IgD-negative memory B cell (primary cell): ENCODE measurements at regions not wholly inside any gene's neighbourhood (a gene's known extent, or its start where the extent isn't known, plus 50 kb on each side); places are given as distances from the start of the nearest gene placed in this dataset.
A peak's percentile ranks its signal among the peaks of the same experiment; 100 is the strongest.

ENCODE experiments used
- H3K27ac Mint-ChIP-seq, 3 donors: one replicate each; pipeline ENCODE4 v1.8.0; 2020 to 2022; ENCODE audit warnings: mild to moderate bottlenecking in 3 of 3, mixed read lengths in 3 of 3, moderate library complexity in 1 of 3
- H3K27me3 Mint-ChIP-seq: one replicate; pipeline ENCODE4 v1.8.0; 2021; ENCODE audit warnings: mixed read lengths
- H3K36me3 Mint-ChIP-seq: one replicate; pipeline ENCODE4 v1.8.0; 2020; ENCODE audit warnings: mild to moderate bottlenecking, mixed read lengths
- H3K4me1 Mint-ChIP-seq, 3 donors: one replicate each; pipeline ENCODE4 v1.8.0; 2020 to 2022; ENCODE audit warnings: mixed read lengths in 3 of 3, mild to moderate bottlenecking in 1 of 3
- H3K4me3 Mint-ChIP-seq, 4 donors: one replicate each; pipeline ENCODE4 v1.8.0; 2020 to 2022; ENCODE audit warnings: mild to moderate bottlenecking in 4 of 4, mixed read lengths in 4 of 4, moderate library complexity in 3 of 4
- H3K9me3 Mint-ChIP-seq, 3 donors: one replicate each; pipeline ENCODE4 v1.8.0; 2020 to 2021; ENCODE audit warnings: mixed read lengths in 3 of 3, mild to moderate bottlenecking in 1 of 3

- Mint-ChIP-seq H3K4me3 (no peak overlapping the region), H3K27me3 (peaks cover 3% of the 10 kb centered on the region), H3K4me1 (no peaks in the 10 kb centered on the region), H3K36me3 (no peaks in the 10 kb centered on the region), H3K9me3 (peaks cover 0 to 6% (median 4%) of the 10 kb centered on the region in 3 donors), H3K27ac (no peak overlapping the region)
Observed at GRCh38 chr1:218582646-218583045, 237.5 kb downstream of the TGFB2 start.

- Mint-ChIP-seq H3K36me3 (no peaks in the 10 kb centered on the region), H3K4me3 (no peak overlapping the region), H3K4me1 (no peaks in the 10 kb centered on the region), H3K27me3 (peaks cover 3% of the 10 kb centered on the region), H3K9me3 (peaks cover 0 to 9% (median 6%) of the 10 kb centered on the region in 3 donors), H3K27ac (no peak overlapping the region)
Observed at GRCh38 chr1:218584418-218585155, 239.5 kb downstream of the TGFB2 start.

- Mint-ChIP-seq H3K4me3 (no peak overlapping the region), H3K9me3 (peaks cover 0 to 9% (median 6%) of the 10 kb centered on the region in 3 donors), H3K27ac (no peak overlapping the region)
Observed at GRCh38 chr1:218585511-218586184, 240.5 kb downstream of the TGFB2 start.

GRCh38 chr1:218587900-218588299 is 242.8 kb downstream of the TGFB2 start:
- Mint-ChIP-seq H3K9me3 (peaks cover 0 to 9% (median 2%) of the 10 kb centered on the region in 3 donors), H3K4me1 (no peaks in the 10 kb centered on the region), H3K36me3 (no peaks in the 10 kb centered on the region), H3K27ac (no peak overlapping the region), H3K4me3 (peak overlapping the region in 1 of 4 donors; percentile 23), H3K27me3 (peaks cover 3% of the 10 kb centered on the region)

More at GRCh38 chr1:218585511-218586184, 240.5 kb downstream of the TGFB2 start:
- Mint-ChIP-seq H3K36me3 (no peaks in the 10 kb centered on the region), H3K27me3 (peaks cover 3% of the 10 kb centered on the region), H3K4me1 (no peaks in the 10 kb centered on the region)

DNA sequence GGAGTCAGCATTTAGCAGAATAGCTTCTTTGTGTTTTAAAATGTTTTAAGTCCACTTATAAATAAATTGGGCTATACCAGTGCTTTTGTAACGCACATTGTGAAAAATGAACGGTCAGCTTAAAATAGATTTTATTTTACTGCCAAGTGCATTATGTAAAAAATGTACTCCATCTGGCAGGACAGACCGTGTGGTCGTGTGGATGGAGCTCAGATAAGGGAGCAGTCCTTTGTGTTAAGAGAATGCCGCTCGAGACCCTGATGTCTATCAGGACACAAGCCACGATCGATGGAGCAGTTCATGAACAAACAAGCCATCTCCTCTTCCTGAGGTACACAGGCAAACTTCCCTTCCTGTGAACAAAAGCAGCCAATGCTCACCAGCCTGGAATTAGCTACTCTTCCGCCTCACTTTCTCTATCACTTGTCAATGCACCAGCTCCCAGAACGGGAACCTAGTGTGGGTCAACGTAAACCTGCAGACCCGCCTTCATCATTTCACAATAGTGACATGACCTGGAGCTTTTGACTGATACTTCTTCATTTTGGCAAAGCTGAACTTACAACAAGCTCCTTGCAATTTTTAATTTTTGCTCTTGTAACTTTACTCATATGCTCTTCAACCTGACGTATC is 243.5 kb downstream of the TGFB2 start:
- Mint-ChIP-seq H3K27me3 (peaks cover 3% of the 10 kb centered on the region), H3K36me3 (no peaks in the 10 kb centered on the region), H3K27ac (no peak overlapping the region)

DNA sequence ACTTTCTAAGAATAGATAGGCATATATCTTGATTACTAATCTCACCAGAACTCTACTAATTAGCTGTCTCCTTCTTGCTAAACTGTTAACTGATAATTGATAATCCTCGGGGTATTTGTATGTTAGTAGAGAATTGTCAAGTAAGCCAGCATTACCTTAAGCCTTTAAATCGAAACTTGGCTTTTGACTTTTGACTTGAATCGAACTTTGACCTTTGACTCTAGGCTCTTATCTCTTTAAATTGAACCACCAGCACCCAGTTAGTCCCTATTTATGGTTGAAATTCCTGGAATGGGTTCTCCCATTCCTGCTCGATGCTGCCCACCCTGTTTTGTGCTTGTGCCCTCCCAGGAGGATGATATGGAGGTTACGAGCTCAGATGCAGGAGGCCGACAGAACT is 244.4 kb downstream of the TGFB2 start:
- no peaks in the 10 kb centered on the region for H3K27me3 Mint-ChIP-seq
- peaks cover 0 to 6% (median 0%) of the 10 kb centered on the region in 3 donors for H3K9me3 Mint-ChIP-seq
- no peaks in the 10 kb centered on the region for H3K4me1 Mint-ChIP-seq
- H3K27ac Mint-ChIP-seq = no peak overlapping the region
- H3K36me3 Mint-ChIP-seq = no peaks in the 10 kb centered on the region
- no peak overlapping the region for H3K4me3 Mint-ChIP-seq

More for the DNA sequence above, 243.5 kb downstream of the TGFB2 start:
- Mint-ChIP-seq H3K9me3 (peaks cover 0 to 6% (median 0%) of the 10 kb centered on the region in 3 donors), H3K4me1 (no peaks in the 10 kb centered on the region), H3K4me3 (no peak overlapping the region)

DNA sequence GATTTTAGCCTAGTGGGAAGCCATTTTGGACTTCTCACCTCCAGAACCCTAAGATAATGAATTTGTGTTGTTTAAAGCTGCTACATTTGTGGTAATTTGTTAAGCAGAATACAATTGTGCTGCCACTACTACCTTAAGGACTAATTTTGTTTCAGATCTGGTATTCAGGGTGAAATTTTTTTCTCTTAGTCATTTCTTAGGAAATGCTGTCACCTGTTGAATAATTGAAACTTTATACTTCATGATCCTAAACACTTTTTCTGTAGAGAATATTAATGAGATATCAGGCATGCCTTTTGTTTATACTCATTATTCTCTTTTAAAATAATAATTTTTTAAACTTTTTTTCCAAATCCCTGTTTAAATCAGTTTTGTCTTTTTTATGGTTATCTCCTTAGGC is 246.8 kb downstream of the TGFB2 start:
- Mint-ChIP-seq H3K36me3 (no peaks in the 10 kb centered on the region), H3K4me3 (no peak overlapping the region), H3K4me1 (no peaks in the 10 kb centered on the region), H3K27me3 (no peaks in the 10 kb centered on the region), H3K9me3 (peaks cover 0 to 5% (median 0%) of the 10 kb centered on the region in 3 donors), H3K27ac (no peak overlapping the region)

DNA sequence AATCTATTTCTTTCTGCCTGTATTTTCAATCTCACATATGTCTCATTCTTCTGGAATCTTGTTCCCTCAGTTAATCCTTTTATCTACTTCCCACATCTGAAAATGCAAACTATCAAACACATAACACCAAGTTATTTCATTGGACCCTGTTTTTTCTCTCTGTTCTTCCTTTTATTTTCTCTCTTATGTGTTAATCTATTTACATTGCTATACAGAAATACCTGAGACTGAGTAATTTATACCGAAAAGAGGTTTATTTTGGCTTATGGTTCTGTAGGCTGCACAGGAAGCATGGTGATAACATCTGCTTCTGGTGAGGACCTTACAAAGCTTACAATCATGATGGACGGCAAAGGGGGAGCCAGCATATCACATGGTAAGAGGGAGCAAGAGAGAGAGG is 247.6 kb downstream of the TGFB2 start:
- Mint-ChIP-seq H3K9me3 (peaks cover 0 to 5% (median 0%) of the 10 kb centered on the region in 3 donors), H3K27me3 (no peaks in the 10 kb centered on the region), H3K4me1 (no peaks in the 10 kb centered on the region), H3K4me3 (no peak overlapping the region), H3K36me3 (no peaks in the 10 kb centered on the region), H3K27ac (no peak overlapping the region)

GRCh38 chr1:218600968-218601367 is 255.8 kb downstream of the TGFB2 start:
- H3K4me3 Mint-ChIP-seq = no peak overlapping the region
- H3K4me1 Mint-ChIP-seq = no peaks in the 10 kb centered on the region
- peaks cover 0 to 3% (median 0%) of the 10 kb centered on the region in 3 donors for H3K9me3 Mint-ChIP-seq
- no peaks in the 10 kb centered on the region for H3K27me3 Mint-ChIP-seq
- H3K27ac Mint-ChIP-seq = peak overlapping the region in 1 of 3 donors; percentile 4
- H3K36me3 Mint-ChIP-seq = no peaks in the 10 kb centered on the region

DNA sequence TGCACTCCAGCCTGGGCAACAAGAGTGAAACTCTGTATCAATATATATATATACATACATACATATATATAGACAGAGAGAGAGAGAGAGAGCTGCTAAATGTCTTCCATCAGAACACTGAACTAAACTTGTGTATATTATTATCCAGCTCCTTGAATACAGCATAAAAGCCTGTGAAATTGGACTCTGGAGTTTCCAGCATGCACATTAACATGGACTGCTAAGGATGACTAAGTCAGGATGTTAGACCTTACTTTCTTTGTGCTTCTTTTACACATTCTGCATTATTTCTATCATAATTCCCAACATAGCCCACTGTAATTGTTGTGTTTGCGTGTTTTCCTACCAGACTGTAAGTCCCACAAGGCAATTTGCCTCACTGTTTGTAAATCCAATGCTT is 259.1 kb downstream of the TGFB2 start:
- H3K4me3 Mint-ChIP-seq = no peak overlapping the region
- H3K27me3 Mint-ChIP-seq = no peaks in the 10 kb centered on the region
- no peaks in the 10 kb centered on the region for H3K36me3 Mint-ChIP-seq
- H3K4me1 Mint-ChIP-seq = no peaks in the 10 kb centered on the region
- H3K27ac Mint-ChIP-seq = no peak overlapping the region
- peaks cover 4 to 12% (median 7%) of the 10 kb centered on the region in 3 donors for H3K9me3 Mint-ChIP-seq

DNA sequence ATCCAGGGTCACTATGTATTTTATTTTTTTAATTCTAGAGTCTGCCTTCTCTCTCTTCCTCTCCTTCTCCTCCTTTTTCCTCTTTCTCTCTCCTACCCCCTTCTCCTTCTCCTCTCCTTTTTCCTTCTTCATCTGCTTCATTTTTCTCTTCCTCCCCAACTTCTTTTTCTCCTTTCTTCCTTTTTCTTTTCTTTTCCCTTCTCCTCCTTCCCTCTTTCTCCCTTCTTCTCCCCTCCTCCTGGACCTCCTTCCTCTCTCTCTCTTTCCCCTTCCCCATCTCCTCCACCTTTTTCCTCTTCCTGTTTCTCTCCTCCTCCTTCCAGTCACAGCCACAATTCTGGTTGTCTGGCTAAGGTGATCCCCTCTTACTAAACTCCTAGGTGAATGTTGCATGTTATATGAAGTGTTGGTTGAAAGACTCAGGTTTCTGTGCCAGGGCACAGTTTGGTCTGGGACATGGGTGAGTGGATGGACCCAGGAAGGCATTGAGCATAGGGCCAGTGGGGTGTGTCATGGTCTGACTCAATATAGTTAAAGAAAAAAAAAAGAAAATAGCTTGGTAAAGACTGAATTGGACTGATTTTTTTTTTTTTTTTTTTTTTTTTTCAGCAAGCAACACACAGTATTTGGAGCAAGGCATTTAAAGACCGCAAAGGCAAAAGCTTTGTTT is 266.9 kb downstream of the TGFB2 start:
- no peaks in the 10 kb centered on the region for H3K36me3 Mint-ChIP-seq
- no peak overlapping the region for H3K4me3 Mint-ChIP-seq
- H3K27me3 Mint-ChIP-seq = no peaks in the 10 kb centered on the region
- no peak overlapping the region for H3K27ac Mint-ChIP-seq
- no peaks in the 10 kb centered on the region for H3K4me1 Mint-ChIP-seq
- H3K9me3 Mint-ChIP-seq = peaks cover 4 to 15% (median 5%) of the 10 kb centered on the region in 3 donors

DNA sequence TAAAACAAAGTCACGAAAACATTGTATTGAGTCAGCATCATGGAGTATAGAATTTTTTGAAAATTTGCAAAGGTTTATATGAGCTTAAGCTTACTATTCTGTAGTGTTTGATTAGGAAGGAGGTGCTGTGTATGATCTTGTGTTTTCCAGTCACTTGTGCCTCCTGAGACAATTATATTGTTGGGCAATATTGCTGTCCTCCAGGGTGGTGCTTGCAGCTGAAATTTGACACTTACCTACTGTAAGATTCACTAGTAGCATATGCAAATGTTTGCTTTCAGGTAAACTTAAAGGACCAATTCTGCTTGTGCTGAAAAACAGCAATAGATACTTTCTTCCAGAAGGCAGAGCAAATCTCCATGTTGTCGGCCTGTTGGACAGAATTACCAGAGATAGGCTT is 268.0 kb downstream of the TGFB2 start:
- Mint-ChIP-seq H3K4me1 (no peaks in the 10 kb centered on the region), H3K36me3 (no peaks in the 10 kb centered on the region), H3K4me3 (no peak overlapping the region), H3K27ac (no peak overlapping the region), H3K9me3 (peaks cover 4 to 11% (median 5%) of the 10 kb centered on the region in 3 donors), H3K27me3 (no peaks in the 10 kb centered on the region)

DNA sequence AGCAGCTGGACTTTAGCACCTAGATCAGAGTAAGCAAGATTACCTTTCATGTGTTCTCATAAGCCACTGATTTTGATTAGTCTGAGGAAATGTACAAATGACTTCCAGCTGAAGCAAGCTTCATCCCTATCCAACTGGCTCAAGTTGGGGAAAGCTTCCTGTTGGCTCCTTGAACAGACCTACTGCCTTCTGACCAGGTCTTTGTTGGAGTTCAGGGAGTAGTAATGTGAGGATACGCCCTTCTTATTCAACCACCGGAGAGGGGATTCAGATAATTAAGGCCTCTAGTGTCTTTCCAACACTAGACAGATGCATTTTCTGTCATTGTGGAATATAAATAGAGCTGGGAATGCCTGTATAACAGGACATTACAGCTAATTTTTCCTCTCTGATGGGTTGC is 268.9 kb downstream of the TGFB2 start:
- peaks cover 0 to 6% (median 0%) of the 10 kb centered on the region in 3 donors for H3K9me3 Mint-ChIP-seq
- H3K36me3 Mint-ChIP-seq = no peaks in the 10 kb centered on the region
- H3K4me1 Mint-ChIP-seq = no peaks in the 10 kb centered on the region
- no peak overlapping the region for H3K27ac Mint-ChIP-seq
- no peaks in the 10 kb centered on the region for H3K27me3 Mint-ChIP-seq
- no peak overlapping the region for H3K4me3 Mint-ChIP-seq

GRCh38 chr1:218616681-218617080 is 271.5 kb downstream of the TGFB2 start:
- Mint-ChIP-seq H3K9me3 (peaks cover 0 to 6% (median 0%) of the 10 kb centered on the region in 3 donors), H3K36me3 (no peaks in the 10 kb centered on the region), H3K27me3 (no peaks in the 10 kb centered on the region), H3K4me3 (no peak overlapping the region), H3K4me1 (no peaks in the 10 kb centered on the region), H3K27ac (no peak overlapping the region)

DNA sequence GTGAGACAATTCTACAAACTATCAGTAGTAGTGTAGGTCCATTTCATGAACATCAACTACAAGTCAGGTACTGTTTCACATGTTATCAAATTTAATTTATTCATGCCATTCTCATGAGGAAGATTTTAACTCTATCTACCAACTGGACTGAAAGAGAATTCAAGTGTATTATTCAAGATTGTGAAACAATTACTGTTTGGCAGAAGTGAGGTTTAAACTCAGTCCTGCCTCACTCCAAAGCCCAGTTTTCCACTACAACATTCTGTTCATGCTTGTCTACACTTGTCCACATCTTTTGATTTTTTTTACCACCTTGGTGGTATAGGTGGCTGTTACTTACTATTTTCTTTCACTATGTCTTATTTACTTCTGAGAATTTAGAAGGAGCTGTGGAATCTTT is 272.9 kb downstream of the TGFB2 start:
- Mint-ChIP-seq H3K4me1 (no peaks in the 10 kb centered on the region), H3K36me3 (no peaks in the 10 kb centered on the region), H3K27ac (no peak overlapping the region), H3K27me3 (peaks cover 1% of the 10 kb centered on the region), H3K4me3 (no peak overlapping the region), H3K9me3 (peaks cover 0 to 6% (median 0%) of the 10 kb centered on the region in 3 donors)
